Endothelial cell of umbilical vein (primary cell): ENCODE measurements at regions not wholly inside any gene's neighbourhood (a gene's known extent, or its start where the extent isn't known, plus 50 kb on each side); places are given as distances from the start of the nearest gene placed in this dataset.

Experiments used
- BruUV-seq: library from RNA; stranded (reverse); fragments of 400-500 nt; replicated peaks from 2 replicates; lab custom pipeline; 2021; lab: Mats Ljungman, UMichigan
- CTCF ChIA-PET: fragments of 300-600, 350-600 bp; sonication (Branson Sonifier 250); formaldehyde crosslinking; loops from one replicate; lab custom pipeline; 2021; ENCODE audit warnings: antibody characterized with exemption, inconsistent platforms; lab: Charles Lee
- POLR2A ChIA-PET: fragments of 300-600, 350-600 bp; sonication (Branson Sonifier 250); formaldehyde crosslinking; loops from one replicate; lab custom pipeline; 2021; ENCODE audit warnings: antibody characterized with exemption, inconsistent platforms; lab: Charles Lee
- DNase-seq: peaks from one replicate; pipeline ENCODE4 v3.0.0-alpha.2; 2011; ENCODE audit warnings: low read depth, low spot score
- FAIRE-seq: peaks from 2 replicates; lab custom pipeline; 2011; peaks lifted over from hg19 to GRCh38; lab: Jason Lieb, UNC
- H2AFZ ChIP-seq: 2 replicates; pipeline ENCODE4 v1.6.0; 2012; ENCODE audit warnings: low read depth, low read length, control low read depth, inconsistent platforms
- H3K27ac ChIP-seq: 2 replicates; pipeline ENCODE4 v1.5.1; 2011; ENCODE audit warnings: low read depth, mild to moderate bottlenecking, control low read depth, low read length, moderate library complexity; ENCODE audit not compliant: insufficient read depth
- H3K27me3 ChIP-seq, 2 experiments: 2 replicates each; pipeline versions ENCODE4 v1.6.0 to v1.6.1; 2011; ENCODE audit warnings: low read length in 2 of 2, mixed read lengths in 1 of 2; ENCODE audit not compliant: control insufficient read depth in 2 of 2, insufficient read depth in 2 of 2
- H3K36me3 ChIP-seq, 2 experiments: 2 replicates in 1 of 2; 3 replicates in 1 of 2; pipeline ENCODE4 v1.5.1; 2011; ENCODE audit warnings: low read length in 2 of 2, mild to moderate bottlenecking in 1 of 2, moderate library complexity in 1 of 2; ENCODE audit not compliant: control insufficient read depth in 2 of 2, insufficient read depth in 2 of 2; ENCODE audit errors: extremely low read depth in 1 of 2
- H3K4me1 ChIP-seq: 3 replicates; pipeline ENCODE4 v1.5.1; 2011; ENCODE audit warnings: mild to moderate bottlenecking, low read length; ENCODE audit not compliant: control insufficient read depth, insufficient read depth; ENCODE audit errors: extremely low read depth
- H3K4me2 ChIP-seq: 2 replicates; pipeline ENCODE4 v1.6.1; 2011; ENCODE audit warnings: low read length, control low read depth, mixed read lengths; ENCODE audit not compliant: insufficient read depth
- H3K4me3 ChIP-seq, 3 experiments: fragments of 200-600 bp in 1 of 3; sonication (generic), shearing (Covaris generic) in 1 of 3; replicated peaks in 1 of 3; 2 replicates each; pipeline ENCODE4 v1.5.1; 2011 to 2016; ENCODE audit warnings: control low read depth in 3 of 3, low read length in 3 of 3, mild to moderate bottlenecking in 2 of 3, inconsistent platforms in 1 of 3, low read depth in 1 of 3, moderate library complexity in 1 of 3; ENCODE audit not compliant: insufficient read depth in 1 of 3
- H3K79me2 ChIP-seq: 2 replicates; pipeline ENCODE4 v1.6.0; 2012; ENCODE audit warnings: low read length, inconsistent platforms; ENCODE audit not compliant: control insufficient read depth, insufficient read depth
- H3K9ac ChIP-seq: replicated peaks from 2 replicates; pipeline ENCODE3; 2011; ENCODE audit warnings: low read length, control low read depth; ENCODE audit not compliant: insufficient read depth; ENCODE audit errors: extremely low read depth
- H3K9me1 ChIP-seq: replicated peaks from 3 replicates; pipeline ENCODE4 v1.6.0; 2011; ENCODE audit warnings: mild to moderate bottlenecking, low read length; ENCODE audit not compliant: control insufficient read depth, insufficient read depth; ENCODE audit errors: extremely low read depth
- H3K9me3 ChIP-seq: replicated peaks from 2 replicates; pipeline ENCODE4 v1.5.1; 2012; ENCODE audit warnings: low read length, inconsistent platforms; ENCODE audit not compliant: control insufficient read depth, insufficient read depth
- H4K20me1 ChIP-seq: replicated peaks from 2 replicates; pipeline ENCODE3; 2011; ENCODE audit warnings: mild to moderate bottlenecking, low read length; ENCODE audit not compliant: control insufficient read depth, insufficient read depth; ENCODE audit errors: extremely low read depth
- CTCF ChIP-seq, 2 donors: IDR thresholded peaks; 1 replicate in 1 of 2; 2 replicates in 1 of 2; pipeline ENCODE4 v1.5.1; 2011; ENCODE audit warnings: low read length in 2 of 2, mild to moderate bottlenecking in 2 of 2, moderate library complexity in 2 of 2, control low read depth in 1 of 2, inconsistent platforms in 1 of 2, low read depth in 1 of 2; ENCODE audit not compliant: insufficient read depth in 1 of 2; ENCODE audit errors: extremely low read depth in 1 of 2
- EZH2 ChIP-seq: IDR thresholded peaks from 2 replicates; pipeline ENCODE4 v1.6.1; 2012; ENCODE audit warnings: borderline replicate concordance, low read depth, mild to moderate bottlenecking, moderate library complexity, low read length, inconsistent platforms; ENCODE audit not compliant: severe bottlenecking
- FOS ChIP-seq: IDR thresholded peaks from 2 replicates; pipeline ENCODE4 v1.6.1; 2011; ENCODE audit warnings: mild to moderate bottlenecking, low read length, moderate library complexity, borderline replicate concordance; ENCODE audit not compliant: insufficient read depth
- GATA2 ChIP-seq: IDR thresholded peaks from 2 replicates; pipeline ENCODE4 v1.7.0; 2011; ENCODE audit warnings: low read depth, mild to moderate bottlenecking, moderate library complexity, mixed read lengths, low read length; ENCODE audit not compliant: insufficient read length, insufficient read depth
- JUN ChIP-seq: IDR thresholded peaks from 2 replicates; pipeline ENCODE4 v1.6.1; 2011; ENCODE audit warnings: borderline replicate concordance, low read depth; ENCODE audit not compliant: insufficient read length, insufficient read depth
- MAX ChIP-seq: IDR thresholded peaks from 2 replicates; pipeline ENCODE4 v1.6.1; 2011; ENCODE audit not compliant: insufficient read depth, insufficient read length
- MYC ChIP-seq: IDR thresholded peaks from one replicate; pipeline ENCODE4 v1.6.1; 2011; ENCODE audit warnings: mild to moderate bottlenecking, low read depth, low read length
- POLR2A ChIP-seq: IDR thresholded peaks from 2 replicates; pipeline ENCODE4 v1.6.1; 2012; ENCODE audit warnings: low read depth, mild to moderate bottlenecking, control low read depth, low read length
- POLR2AphosphoS5 ChIP-seq: IDR thresholded peaks from 2 replicates; pipeline ENCODE4 v1.6.1; 2012; ENCODE audit warnings: low read depth, mild to moderate bottlenecking, control low read depth, low read length, moderate library complexity; ENCODE audit not compliant: insufficient read depth
- dilution Hi-C: fragments of 300-500 bp; cut with MboI; formaldehyde crosslinking; loops from one replicate; pipeline ENCODE4 v1.15.0; 2019; ENCODE audit warnings: low sequenced_read_pairs; ENCODE audit not compliant: extremely low pct_ligation_motif_present
- intact Hi-C: fragments of 100-400 bp; cut with micrococcal nuclease; formaldehyde crosslinking; loops from one replicate; pipeline ENCODE4 v1.10.0; 2022

GRCh38 chr9:38259519-38260218, 132.8 kb upstream of the ALDH1B1 start:
- H3K27ac ChIP-seq: no peak overlapping the region
- BruUV-seq: no TSS peak
- peaks cover 3 to 12% of the 10 kb centered on the region in 2 experiments for H3K27me3 ChIP-seq
- H2AFZ ChIP-seq: no peak overlapping the region
- H4K20me1 ChIP-seq: no peaks in the 10 kb centered on the region
- CTCF ChIA-PET: interaction anchor here (2.2 kb wide), 1 partner anchor 346 kb away, joined by 5 read pairs; no protein-coding TSS in a partner anchor
- H3K9ac ChIP-seq: no peak overlapping the region
- FAIRE-seq (no peak), DNase-seq (no peak)
- no peaks in the 10 kb centered on the region for H3K9me1 ChIP-seq
- POLR2A ChIA-PET: no interaction called here
- intact Hi-C loops (loop anchor here (5.0 kb wide), 1 partner anchor 777 kb away; no protein-coding TSS in a partner anchor), dilution Hi-C loops (no loop called here)
- no peaks in the 10 kb centered on the region for H3K4me1 ChIP-seq
- TF ChIP-seq EZH2: no peak
- no peak for TF ChIP-seq CTCF (IDR thresholded peaks at IDR 0.05; ENCODE audit: extremely low read depth in 1 of 2, insufficient read depth in 1 of 2, low read depth in 1 of 2, low read length in 2 of 2)
- TF ChIP-seq POLR2AphosphoS5: no peak
- no peak for TF ChIP-seq JUN
- TF ChIP-seq FOS: no peak
- no peak for TF ChIP-seq GATA2
- TF ChIP-seq MAX: no peak
- no peak for TF ChIP-seq MYC
- TF ChIP-seq POLR2A: no peak
- no peaks in the 10 kb centered on the region for H3K79me2 ChIP-seq
- H3K4me3 ChIP-seq: no peak overlapping the region
- no peak overlapping the region for H3K4me2 ChIP-seq
- H3K36me3 ChIP-seq: no peaks in the 10 kb centered on the region
- H3K9me3 ChIP-seq: no peaks in the 10 kb centered on the region
